HFF-Myc (cell line): ENCODE measurements at regions not wholly inside any gene's neighbourhood (a gene's known extent, or its start where the extent isn't known, plus 50 kb on each side); places are given as distances from the start of the nearest gene placed in this dataset.

Source experiments
- DNase-seq: peaks from one replicate; pipeline ENCODE4 v3.0.0-alpha.2; 2011; ENCODE audit warnings: low read depth; ENCODE audit errors: extremely low read depth
- H3K4me3 ChIP-seq: replicated peaks from 2 replicates; pipeline ENCODE4 v1.5.1; 2011; ENCODE audit warnings: low read depth, mild to moderate bottlenecking, control low read depth, low read length
- TF ChIP-seq, protein P1 (sequence below): IDR thresholded peaks from 2 replicates; pipeline ENCODE4 v1.5.1; 2012; ENCODE audit warnings: mild to moderate bottlenecking, low read depth, low read length, control low read depth; ENCODE audit errors: missing control alignments

DNA sequence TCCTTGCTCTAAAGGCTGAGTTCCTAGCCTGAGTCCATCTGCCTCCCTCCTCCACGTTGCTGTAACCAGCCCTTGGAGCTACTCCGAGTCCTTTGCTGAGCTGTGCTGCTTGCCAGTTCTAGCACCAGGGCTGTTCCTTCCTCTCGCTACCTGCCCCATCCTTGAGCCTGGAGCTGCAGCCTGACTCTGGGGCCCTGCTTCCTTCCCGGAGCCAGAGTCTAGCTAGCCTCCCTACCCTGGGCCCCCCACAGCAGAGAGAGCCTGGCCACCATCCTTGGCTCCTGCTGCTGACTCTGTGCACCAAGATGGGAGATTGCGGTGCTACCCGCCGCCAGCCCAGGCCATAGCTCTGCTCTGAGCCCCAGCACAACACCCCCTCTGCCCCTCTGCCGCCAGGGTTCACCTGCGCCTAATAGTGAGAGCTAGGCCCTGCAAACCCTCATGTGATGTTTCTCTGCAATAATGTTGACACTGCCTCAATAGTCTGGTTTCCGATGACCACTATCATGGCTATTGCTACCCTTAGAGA is 135.9 kb upstream of the ASB18 start:
- DNase-seq: no peak
- TF ChIP-seq, protein P1, sequence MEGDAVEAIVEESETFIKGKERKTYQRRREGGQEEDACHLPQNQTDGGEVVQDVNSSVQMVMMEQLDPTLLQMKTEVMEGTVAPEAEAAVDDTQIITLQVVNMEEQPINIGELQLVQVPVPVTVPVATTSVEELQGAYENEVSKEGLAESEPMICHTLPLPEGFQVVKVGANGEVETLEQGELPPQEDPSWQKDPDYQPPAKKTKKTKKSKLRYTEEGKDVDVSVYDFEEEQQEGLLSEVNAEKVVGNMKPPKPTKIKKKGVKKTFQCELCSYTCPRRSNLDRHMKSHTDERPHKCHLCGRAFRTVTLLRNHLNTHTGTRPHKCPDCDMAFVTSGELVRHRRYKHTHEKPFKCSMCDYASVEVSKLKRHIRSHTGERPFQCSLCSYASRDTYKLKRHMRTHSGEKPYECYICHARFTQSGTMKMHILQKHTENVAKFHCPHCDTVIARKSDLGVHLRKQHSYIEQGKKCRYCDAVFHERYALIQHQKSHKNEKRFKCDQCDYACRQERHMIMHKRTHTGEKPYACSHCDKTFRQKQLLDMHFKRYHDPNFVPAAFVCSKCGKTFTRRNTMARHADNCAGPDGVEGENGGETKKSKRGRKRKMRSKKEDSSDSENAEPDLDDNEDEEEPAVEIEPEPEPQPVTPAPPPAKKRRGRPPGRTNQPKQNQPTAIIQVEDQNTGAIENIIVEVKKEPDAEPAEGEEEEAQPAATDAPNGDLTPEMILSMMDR: no peak
- no peak overlapping the region for H3K4me3 ChIP-seq

GRCh38 chr2:236400594-236401360 is 136.6 kb upstream of the ASB18 start:
- TF ChIP-seq, protein P1: no peak
- H3K4me3 ChIP-seq: no peak overlapping the region
- no peak for DNase-seq

DNA sequence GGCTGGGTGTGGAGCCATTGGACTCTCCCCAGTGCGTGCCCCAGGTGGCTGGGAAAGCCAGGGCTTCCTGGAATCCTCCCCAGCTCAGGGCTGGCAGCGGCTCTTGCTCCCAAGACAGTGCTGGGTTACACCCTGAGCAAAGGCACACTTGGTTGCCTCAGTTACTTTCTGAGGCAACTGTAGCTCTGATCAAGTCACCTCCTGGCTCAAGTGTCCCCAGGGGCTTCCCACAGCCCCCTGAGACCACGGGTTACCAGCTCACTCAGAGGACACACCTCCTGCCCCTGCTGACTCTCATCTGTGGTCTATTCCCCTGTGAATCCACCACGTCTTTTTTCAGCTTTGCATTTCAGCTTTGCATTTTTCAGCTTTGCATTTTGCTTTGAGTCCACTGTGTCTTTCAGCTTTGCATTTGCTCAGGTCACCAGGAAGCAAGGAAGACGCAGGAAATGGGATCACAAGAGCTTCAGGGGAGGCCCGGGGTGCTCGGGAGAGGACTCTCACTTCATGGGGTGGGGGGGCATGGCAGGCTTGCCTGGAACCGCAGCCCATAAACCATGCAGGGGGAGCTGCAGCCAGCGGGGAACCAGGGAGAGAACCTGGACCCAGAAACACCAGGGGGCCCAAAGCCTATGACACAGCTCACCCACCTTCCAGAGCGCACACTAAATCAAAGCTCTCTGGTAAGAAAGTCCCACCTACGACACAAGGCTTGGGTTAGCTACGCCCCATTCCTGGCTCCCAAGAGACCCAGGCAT is 138.0 kb upstream of the ASB18 start:
- no peak overlapping the region for H3K4me3 ChIP-seq
- TF ChIP-seq, protein P1: no peak
- DNase-seq: no peak

GRCh38 chr2:236403125-236403524 is 138.9 kb upstream of the ASB18 start:
- H3K4me3 ChIP-seq: no peak overlapping the region

GRCh38 chr2:236403811-236404210 is 139.6 kb upstream of the ASB18 start:
- H3K4me3 ChIP-seq: no peak overlapping the region
- no peak for DNase-seq
- TF ChIP-seq, protein P1: no peak

More at GRCh38 chr2:236403125-236403524, 138.9 kb upstream of the ASB18 start:
- DNase-seq: no peak
- TF ChIP-seq, protein P1: no peak

GRCh38 chr2:236404346-236404745 is 140.1 kb upstream of the ASB18 start:
- no peak overlapping the region for H3K4me3 ChIP-seq
- no peak for DNase-seq
- TF ChIP-seq, protein P1: no peak
